ENCODE measurements at regions not wholly inside any gene's neighbourhood (a gene's known extent, or its start where the extent isn't known, plus 50 kb on each side); places are given as distances from the start of the nearest gene placed in this dataset.
"Not testable (repeated sequence)": the region's sequence is repeated elsewhere in the genome, so short reads cannot be mapped to it uniquely, and the experiment has no call there.

- DNase-seq (ENCODE audit: low read depth, low spot score), result peak; percentile 57
- in situ Hi-C loops (cut with HindIII; ENCODE audit: low pct_unique_long_range_greater_than_20kb, low sequenced_read_pairs), result no loop called here
Measured at GRCh38 chr6:18527836-18528743, 140.9 kb downstream of the RNF144B start.

GRCh38 chr6:18530201-18530600, 143.1 kb downstream of the RNF144B start:
- DNase-seq (ENCODE audit: low read depth, low spot score), result peak; percentile 12
- in situ Hi-C loops (cut with HindIII; ENCODE audit: low pct_unique_long_range_greater_than_20kb, low sequenced_read_pairs), result no loop called here

- no peak for DNase-seq (ENCODE audit: low read depth, low spot score)
- in situ Hi-C loops (cut with HindIII; ENCODE audit: low pct_unique_long_range_greater_than_20kb, low sequenced_read_pairs), result no loop called here
Measured at GRCh38 chr6:18532139-18532538, 145.0 kb downstream of the RNF144B start.

GRCh38 chr6:18533793-18534192, 146.6 kb downstream of the RNF144B start:
- no peak for DNase-seq (ENCODE audit: low read depth, low spot score)
- in situ Hi-C loops (cut with HindIII; ENCODE audit: low pct_unique_long_range_greater_than_20kb, low sequenced_read_pairs), result no loop called here

- DNase-seq (ENCODE audit: low read depth, low spot score), result peak; percentile 97
- in situ Hi-C loops (cut with HindIII; ENCODE audit: low pct_unique_long_range_greater_than_20kb, low sequenced_read_pairs), result no loop called here
Measured at GRCh38 chr6:18536591-18537055, 149.5 kb downstream of the RNF144B start.

- DNase-seq (ENCODE audit: low read depth, low spot score), result no peak
- in situ Hi-C loops (cut with HindIII; ENCODE audit: low pct_unique_long_range_greater_than_20kb, low sequenced_read_pairs), result no loop called here
Measured at GRCh38 chr6:18538315-18538714, 151.2 kb downstream of the RNF144B start.

GRCh38 chr6:18543051-18543450, 155.9 kb downstream of the RNF144B start:
- DNase-seq (ENCODE audit: low read depth, low spot score), result no peak
- in situ Hi-C loops (cut with HindIII; ENCODE audit: low pct_unique_long_range_greater_than_20kb, low sequenced_read_pairs), result no loop called here

GRCh38 chr6:18545142-18545541, 158.0 kb downstream of the RNF144B start:
- DNase-seq (ENCODE audit: low read depth, low spot score); in situ Hi-C loops (cut with HindIII; ENCODE audit: low pct_unique_long_range_greater_than_20kb, low sequenced_read_pairs): not testable (repeated sequence)

GRCh38 chr6:18545726-18546125, 158.6 kb downstream of the RNF144B start:
- no peak for DNase-seq (ENCODE audit: low read depth, low spot score)
- in situ Hi-C loops (cut with HindIII; ENCODE audit: low pct_unique_long_range_greater_than_20kb, low sequenced_read_pairs), result no loop called here

GRCh38 chr6:18550119-18550518, 163.0 kb downstream of the RNF144B start:
- no peak for DNase-seq (ENCODE audit: low read depth, low spot score)
- in situ Hi-C loops (cut with HindIII; ENCODE audit: low pct_unique_long_range_greater_than_20kb, low sequenced_read_pairs), result no loop called here

- no peak for DNase-seq (ENCODE audit: low read depth, low spot score)
- in situ Hi-C loops (cut with HindIII; ENCODE audit: low pct_unique_long_range_greater_than_20kb, low sequenced_read_pairs), result no loop called here
Measured at GRCh38 chr6:18551228-18551627, 164.1 kb downstream of the RNF144B start.

GRCh38 chr6:18555750-18556149, 168.6 kb downstream of the RNF144B start:
- no peak for DNase-seq (ENCODE audit: low read depth, low spot score)
- in situ Hi-C loops (cut with HindIII; ENCODE audit: low pct_unique_long_range_greater_than_20kb, low sequenced_read_pairs), result no loop called here

- in situ Hi-C loops (cut with HindIII; ENCODE audit: low pct_unique_long_range_greater_than_20kb, low sequenced_read_pairs), result no loop called here
- no peak for DNase-seq (ENCODE audit: low read depth, low spot score)
Measured at GRCh38 chr6:18561037-18561750, 174.0 kb downstream of the RNF144B start.

GRCh38 chr6:18562726-18563125, 175.6 kb downstream of the RNF144B start:
- DNase-seq (ENCODE audit: low read depth, low spot score), result no peak
- in situ Hi-C loops (cut with HindIII; ENCODE audit: low pct_unique_long_range_greater_than_20kb, low sequenced_read_pairs), result no loop called here

- in situ Hi-C loops (cut with HindIII; ENCODE audit: low pct_unique_long_range_greater_than_20kb, low sequenced_read_pairs), result no loop called here
- DNase-seq (ENCODE audit: low read depth, low spot score), result peak; percentile 26
Measured at GRCh38 chr6:18564775-18565174, 177.6 kb downstream of the RNF144B start.

- in situ Hi-C loops (cut with HindIII; ENCODE audit: low pct_unique_long_range_greater_than_20kb, low sequenced_read_pairs), result no loop called here
- no peak for DNase-seq (ENCODE audit: low read depth, low spot score)
Measured at GRCh38 chr6:18565231-18565630, 178.1 kb downstream of the RNF144B start.

- no peak for DNase-seq (ENCODE audit: low read depth, low spot score)
- in situ Hi-C loops (cut with HindIII; ENCODE audit: low pct_unique_long_range_greater_than_20kb, low sequenced_read_pairs), result no loop called here
Measured at GRCh38 chr6:18567380-18567779, 180.2 kb downstream of the RNF144B start.

GRCh38 chr6:18577491-18577890, 190.3 kb downstream of the RNF144B start:
- in situ Hi-C loops (cut with HindIII; ENCODE audit: low pct_unique_long_range_greater_than_20kb, low sequenced_read_pairs), result no loop called here
- DNase-seq (ENCODE audit: low read depth, low spot score), result no peak

- in situ Hi-C loops (cut with HindIII; ENCODE audit: low pct_unique_long_range_greater_than_20kb, low sequenced_read_pairs), result no loop called here
- DNase-seq (ENCODE audit: low read depth, low spot score), result no peak
Measured at GRCh38 chr6:18579166-18579565, 192.0 kb downstream of the RNF144B start.

Measured in SK-MEL-5 (cell line).